Stomach (tissue), 4 donors: ENCODE measurements at regions not wholly inside any gene's neighbourhood (a gene's known extent, or its start where the extent isn't known, plus 50 kb on each side); places are given as distances from the start of the nearest gene placed in this dataset.

ENCODE experiments used
- POLR2A ChIP-seq, 4 donors: fragments of 450-650 bp; IDR thresholded peaks; one replicate each; pipeline ENCODE4 v1.6.1; 2016; ENCODE audit warnings: antibody characterized with exemption in 4 of 4, control low read depth in 2 of 4, mild to moderate bottlenecking in 1 of 4, moderate library complexity in 1 of 4
- TF ChIP-seq, protein P1 (sequence below), 7 experiments: fragments of 450-650 bp in 4 of 7; fragments of 200-600 bp in 3 of 7; sonication (generic) in 3 of 7; IDR thresholded peaks; one replicate each; pipeline ENCODE4 v1.5.1; 2016 to 2019; ENCODE audit warnings: antibody characterized with exemption in 7 of 7, control low read depth in 2 of 7, mild to moderate bottlenecking in 1 of 7

GRCh38 chr5:93153461-93153860 lies 427.6 kb downstream of the NR2F1-AS1 start:
- TF ChIP-seq, protein P1, sequence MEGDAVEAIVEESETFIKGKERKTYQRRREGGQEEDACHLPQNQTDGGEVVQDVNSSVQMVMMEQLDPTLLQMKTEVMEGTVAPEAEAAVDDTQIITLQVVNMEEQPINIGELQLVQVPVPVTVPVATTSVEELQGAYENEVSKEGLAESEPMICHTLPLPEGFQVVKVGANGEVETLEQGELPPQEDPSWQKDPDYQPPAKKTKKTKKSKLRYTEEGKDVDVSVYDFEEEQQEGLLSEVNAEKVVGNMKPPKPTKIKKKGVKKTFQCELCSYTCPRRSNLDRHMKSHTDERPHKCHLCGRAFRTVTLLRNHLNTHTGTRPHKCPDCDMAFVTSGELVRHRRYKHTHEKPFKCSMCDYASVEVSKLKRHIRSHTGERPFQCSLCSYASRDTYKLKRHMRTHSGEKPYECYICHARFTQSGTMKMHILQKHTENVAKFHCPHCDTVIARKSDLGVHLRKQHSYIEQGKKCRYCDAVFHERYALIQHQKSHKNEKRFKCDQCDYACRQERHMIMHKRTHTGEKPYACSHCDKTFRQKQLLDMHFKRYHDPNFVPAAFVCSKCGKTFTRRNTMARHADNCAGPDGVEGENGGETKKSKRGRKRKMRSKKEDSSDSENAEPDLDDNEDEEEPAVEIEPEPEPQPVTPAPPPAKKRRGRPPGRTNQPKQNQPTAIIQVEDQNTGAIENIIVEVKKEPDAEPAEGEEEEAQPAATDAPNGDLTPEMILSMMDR (IDR thresholded peaks at IDR 0.05): no peak
- no peak for TF ChIP-seq POLR2A (IDR thresholded peaks at IDR 0.05)
